CD14-positive monocyte (primary cell): ENCODE measurements at regions not wholly inside any gene's neighbourhood (a gene's known extent, or its start where the extent isn't known, plus 50 kb on each side); places are given as distances from the start of the nearest gene placed in this dataset.

ENCODE experiments used
- DNase-seq, 3 donors: peaks; one replicate each; pipeline ENCODE4 v3.0.0-alpha.2; 2011 to 2022
- H2AFZ ChIP-seq: 2 replicates; pipeline ENCODE4 v1.6.0; 2012; ENCODE audit warnings: mild to moderate bottlenecking, low read depth, low read length, inconsistent platforms; ENCODE audit not compliant: insufficient read depth, poor library complexity, severe bottlenecking
- H3K27ac ChIP-seq, 2 donors: 1 replicate in 1 of 2; 2 replicates in 1 of 2; pipeline ENCODE4 v1.5.1; 2012 to 2013; ENCODE audit warnings: low read length in 2 of 2, control low read depth in 1 of 2, inconsistent platforms in 1 of 2, low read depth in 1 of 2, mild to moderate bottlenecking in 1 of 2
- H3K27me3 ChIP-seq, 2 donors: one replicate each; pipeline versions ENCODE4 v1.6.0 to v1.6.1; 2011 to 2013; ENCODE audit warnings: low read length in 2 of 2; ENCODE audit not compliant: control insufficient read depth in 2 of 2, insufficient read depth in 2 of 2
- H3K36me3 ChIP-seq, 2 donors: replicated peaks in 1 of 2; 1 replicate in 1 of 2; 2 replicates in 1 of 2; pipeline versions ENCODE4 v1.5.1 to v1.6.1; 2012 to 2013; ENCODE audit warnings: low read length in 2 of 2, control low read depth in 1 of 2, inconsistent platforms in 1 of 2, mild to moderate bottlenecking in 1 of 2; ENCODE audit not compliant: insufficient read depth in 2 of 2, control insufficient read depth in 1 of 2
- H3K4me1 ChIP-seq, 2 donors: 1 replicate in 1 of 2; 2 replicates in 1 of 2; pipeline versions ENCODE4 v1.5.1 to v1.6.1; 2012 to 2013; ENCODE audit warnings: low read length in 2 of 2, control low read depth in 1 of 2, inconsistent platforms in 1 of 2, mild to moderate bottlenecking in 1 of 2, moderate library complexity in 1 of 2; ENCODE audit not compliant: insufficient read depth in 2 of 2, control insufficient read depth in 1 of 2
- H3K4me2 ChIP-seq: replicated peaks from 2 replicates; pipeline ENCODE3; 2012; ENCODE audit warnings: low read length, moderate library complexity, mild to moderate bottlenecking; ENCODE audit not compliant: poor library complexity, severe bottlenecking; ENCODE audit errors: extremely low read depth
- H3K4me3 ChIP-seq, 3 experiments: fragments of 200-600 bp in 1 of 3; sonication (generic) in 1 of 3; replicated peaks in 1 of 3; 1 replicate in 2 of 3; 2 replicates in 1 of 3; pipeline ENCODE4 v1.5.1; 2011 to 2013; ENCODE audit warnings: low read length in 3 of 3, mild to moderate bottlenecking in 3 of 3, control low read depth in 2 of 3, low read depth in 2 of 3, inconsistent platforms in 1 of 3, moderate library complexity in 1 of 3
- H3K79me2 ChIP-seq: 2 replicates; pipeline ENCODE4 v1.6.0; 2012; ENCODE audit warnings: mild to moderate bottlenecking, control low read depth, inconsistent platforms, low read length, moderate library complexity; ENCODE audit not compliant: insufficient read depth
- H3K9ac ChIP-seq: 2 replicates; pipeline ENCODE4 v1.6.0; 2017; ENCODE audit warnings: low read length, mild to moderate bottlenecking; ENCODE audit not compliant: insufficient read depth, poor library complexity, severe bottlenecking
- H3K9me3 ChIP-seq, 2 donors: replicated peaks in 1 of 2; 1 replicate in 1 of 2; 2 replicates in 1 of 2; pipeline versions ENCODE4 v1.5.1 to v1.6.1; 2012 to 2013; ENCODE audit warnings: low read length in 2 of 2, control low read depth in 1 of 2; ENCODE audit not compliant: control insufficient read depth in 1 of 2, insufficient read depth in 1 of 2
- H4K20me1 ChIP-seq: 2 replicates; pipeline ENCODE4 v1.6.0; 2012; ENCODE audit warnings: mild to moderate bottlenecking, low read length, control low read depth, moderate library complexity; ENCODE audit not compliant: insufficient read depth
- H3K27ac Mint-ChIP-seq, 7 donors: one replicate each; pipeline ENCODE4 v1.8.0; 2020; ENCODE audit warnings: mild to moderate bottlenecking in 7 of 7, mixed read lengths in 7 of 7, moderate library complexity in 6 of 7, inconsistent platforms in 2 of 7
- H3K27me3 Mint-ChIP-seq, 3 donors: one replicate each; pipeline ENCODE4 v1.8.0; 2021 to 2022; ENCODE audit warnings: low read depth in 3 of 3, mild to moderate bottlenecking in 3 of 3, mixed read lengths in 3 of 3, moderate library complexity in 3 of 3, inconsistent platforms in 1 of 3
- H3K36me3 Mint-ChIP-seq, 2 donors: one replicate each; pipeline ENCODE4 v1.8.0; 2020; ENCODE audit warnings: mixed read lengths in 2 of 2, inconsistent platforms in 1 of 2, mild to moderate bottlenecking in 1 of 2
- H3K4me1 Mint-ChIP-seq: one replicate; pipeline ENCODE4 v1.8.0; 2020; ENCODE audit warnings: mild to moderate bottlenecking, mixed read lengths
- H3K4me3 Mint-ChIP-seq, 2 donors: one replicate each; pipeline ENCODE4 v1.8.0; 2020; ENCODE audit warnings: mild to moderate bottlenecking in 2 of 2, mixed read lengths in 2 of 2, moderate library complexity in 1 of 2
- H3K9me3 Mint-ChIP-seq, 7 donors: one replicate each; pipeline ENCODE4 v1.8.0; 2020 to 2022; ENCODE audit warnings: mixed read lengths in 7 of 7, mild to moderate bottlenecking in 6 of 7, moderate library complexity in 6 of 7, inconsistent platforms in 2 of 7
- WGBS: methylation state at CpG from one replicate; pipeline ENCODE4 v1.1.5; 2013; ENCODE audit warnings: missing lambda C conversion rate; ENCODE audit not compliant: insufficient coverage; 5-methylcytosine and 5-hydroxymethylcytosine counted together
- intact Hi-C, 2 donors: fragments of 100-400 bp; cut with micrococcal nuclease; formaldehyde crosslinking; loops; one replicate each; pipeline versions ENCODE4 v1.15.0 to v1.15.1; 2023
- TF ChIP-seq, protein P1 (sequence below): fragments of 200-600 bp; IDR thresholded peaks from one replicate; pipeline ENCODE4 v1.8.0; 2022; ENCODE audit warnings: antibody characterized with exemption, mild to moderate bottlenecking

DNA sequence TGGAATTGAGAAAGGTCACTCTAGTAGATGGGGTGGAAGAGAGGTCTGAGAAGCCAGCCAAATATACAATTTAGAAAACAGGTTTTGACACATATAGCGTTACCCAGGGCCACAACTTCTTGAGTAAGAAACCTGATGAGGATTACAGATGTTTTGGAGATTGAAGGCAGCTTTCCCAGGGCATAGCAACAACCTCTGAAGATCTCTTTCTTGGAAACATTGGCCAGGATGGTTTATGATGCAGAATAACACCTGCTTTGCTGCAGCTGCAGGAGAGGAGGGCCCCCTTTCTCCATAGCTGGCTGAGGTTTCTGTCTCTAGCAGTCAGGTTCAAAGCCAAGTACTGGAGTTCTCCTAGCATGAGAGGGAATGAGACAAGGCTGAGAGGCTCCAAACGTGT lies 75.1 kb upstream of the NUP50 start:
- Mint-ChIP-seq H3K27ac (no peak overlapping the region), H3K4me3 (no peak overlapping the region)

DNA sequence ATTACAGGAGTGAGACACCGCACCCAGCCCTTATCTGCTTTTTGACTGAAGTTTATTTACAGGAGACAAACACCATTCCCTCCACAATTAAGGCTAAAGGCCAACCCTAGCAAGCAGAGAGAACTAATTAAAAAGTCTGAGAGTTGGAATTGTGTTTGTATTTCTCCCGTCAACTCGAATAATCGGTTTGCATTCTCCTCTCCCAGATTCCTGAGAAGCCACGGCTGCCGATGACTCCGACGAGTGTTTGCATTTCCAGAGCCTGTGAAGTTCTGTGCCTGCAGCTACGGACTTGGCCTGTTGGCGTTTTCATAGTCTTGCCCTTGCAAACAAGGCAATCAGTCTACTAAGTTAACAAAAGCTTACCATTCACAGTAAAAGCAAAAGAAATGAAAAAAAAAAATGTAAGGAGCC lies 73.2 kb upstream of the NUP50 start:
- Mint-ChIP-seq H3K27ac (no peak overlapping the region), H3K4me3 (no peak overlapping the region), H3K27me3 (peaks cover 15 to 38% (median 15%) of the 10 kb centered on the region in 3 donors), H3K36me3 (no peaks in the 10 kb centered on the region), H3K9me3 (peaks cover 0 to 20% (median 7%) of the 10 kb centered on the region in 7 donors), H3K4me1 (no peaks in the 10 kb centered on the region)
- H3K27me3 ChIP-seq: peaks cover 0 to 2% of the 10 kb centered on the region in 2 donors
- no peaks in the 10 kb centered on the region for H4K20me1 ChIP-seq
- no peak overlapping the region for H3K4me2 ChIP-seq
- no peak overlapping the region for H2AFZ ChIP-seq
- no peak overlapping the region for H3K27ac ChIP-seq
- H3K4me1 ChIP-seq: no peaks in the 10 kb centered on the region
- H3K9ac ChIP-seq: no peak overlapping the region
- DNase-seq: no peak
- TF ChIP-seq, protein P1, sequence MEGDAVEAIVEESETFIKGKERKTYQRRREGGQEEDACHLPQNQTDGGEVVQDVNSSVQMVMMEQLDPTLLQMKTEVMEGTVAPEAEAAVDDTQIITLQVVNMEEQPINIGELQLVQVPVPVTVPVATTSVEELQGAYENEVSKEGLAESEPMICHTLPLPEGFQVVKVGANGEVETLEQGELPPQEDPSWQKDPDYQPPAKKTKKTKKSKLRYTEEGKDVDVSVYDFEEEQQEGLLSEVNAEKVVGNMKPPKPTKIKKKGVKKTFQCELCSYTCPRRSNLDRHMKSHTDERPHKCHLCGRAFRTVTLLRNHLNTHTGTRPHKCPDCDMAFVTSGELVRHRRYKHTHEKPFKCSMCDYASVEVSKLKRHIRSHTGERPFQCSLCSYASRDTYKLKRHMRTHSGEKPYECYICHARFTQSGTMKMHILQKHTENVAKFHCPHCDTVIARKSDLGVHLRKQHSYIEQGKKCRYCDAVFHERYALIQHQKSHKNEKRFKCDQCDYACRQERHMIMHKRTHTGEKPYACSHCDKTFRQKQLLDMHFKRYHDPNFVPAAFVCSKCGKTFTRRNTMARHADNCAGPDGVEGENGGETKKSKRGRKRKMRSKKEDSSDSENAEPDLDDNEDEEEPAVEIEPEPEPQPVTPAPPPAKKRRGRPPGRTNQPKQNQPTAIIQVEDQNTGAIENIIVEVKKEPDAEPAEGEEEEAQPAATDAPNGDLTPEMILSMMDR: no peak
- 58% methylated on average over 7 of the region's 10 CpGs for WGBS
- H3K36me3 ChIP-seq: no peaks in the 10 kb centered on the region
- peaks cover 0 to 9% of the 10 kb centered on the region in 2 donors for H3K9me3 ChIP-seq
- intact Hi-C loops: loop anchor here in 1 of 2 donors (10.0 kb wide), 1 partner anchor 464 kb away; no protein-coding TSS in a partner anchor
- no peaks in the 10 kb centered on the region for H3K79me2 ChIP-seq
- no peak overlapping the region for H3K4me3 ChIP-seq

More for the DNA sequence above, 75.1 kb upstream of the NUP50 start:
- WGBS: 88% methylated on average over 1 of the region's 2 CpGs
- intact Hi-C loops: no loop called here
- Histone ChIP-seq H3K9ac (no peak overlapping the region), H3K79me2 (no peaks in the 10 kb centered on the region), H3K27ac (no peak overlapping the region), H3K4me3 (no peak overlapping the region), H4K20me1 (no peaks in the 10 kb centered on the region), H3K4me1 (no peaks in the 10 kb centered on the region), H3K9me3 (peaks cover 0 to 9% of the 10 kb centered on the region in 2 donors), H2AFZ (no peak overlapping the region), H3K4me2 (no peak overlapping the region), H3K36me3 (no peaks in the 10 kb centered on the region), H3K27me3 (no peaks in the 10 kb centered on the region)
- Mint-ChIP-seq H3K9me3 (peaks cover 0 to 16% (median 7%) of the 10 kb centered on the region in 7 donors), H3K36me3 (no peaks in the 10 kb centered on the region), H3K4me1 (no peaks in the 10 kb centered on the region), H3K27me3 (peaks cover 12 to 33% (median 16%) of the 10 kb centered on the region in 3 donors)
- TF ChIP-seq, protein P1: no peak
- DNase-seq: no peak
